CD4-positive, alpha-beta memory T cell (primary cell): ENCODE measurements at regions not wholly inside any gene's neighbourhood (a gene's known extent, or its start where the extent isn't known, plus 50 kb on each side); places are given as distances from the start of the nearest gene placed in this dataset.

ENCODE experiments used
- CTCF ChIA-PET: fragments of 350-600 bp; sonication (Branson Sonifier 250); formaldehyde crosslinking; loops from one replicate; lab custom pipeline; 2021; ENCODE audit warnings: inconsistent platforms; ENCODE audit not compliant: partially characterized antibody; lab: Charles Lee
- POLR2A ChIA-PET: fragments of 350-600 bp; sonication (Branson Sonifier 250); formaldehyde crosslinking; loops from one replicate; lab custom pipeline; 2021; ENCODE audit not compliant: partially characterized antibody; lab: Charles Lee
- DNase-seq, 5 donors: peaks; one replicate each; pipeline versions ENCODE4 v3.0.0 to v3.0.0-alpha.2; 2020 to 2022; ENCODE audit warnings: mixed read lengths in 1 of 5
- H3K27ac ChIP-seq: one replicate; pipeline ENCODE4 v1.7.0; 2013; ENCODE audit warnings: low read depth, low read length
- H3K27me3 ChIP-seq: 2 replicates; pipeline ENCODE4 v1.7.0; 2013; ENCODE audit warnings: mild to moderate bottlenecking, low read length, moderate library complexity; ENCODE audit not compliant: insufficient read depth
- H3K36me3 ChIP-seq: 2 replicates; pipeline ENCODE4 v1.7.0; 2013; ENCODE audit warnings: mild to moderate bottlenecking, low read length, moderate library complexity; ENCODE audit not compliant: insufficient read depth
- H3K4me1 ChIP-seq: 2 replicates; pipeline ENCODE4 v1.7.0; 2013; ENCODE audit warnings: mild to moderate bottlenecking, low read length, moderate library complexity; ENCODE audit not compliant: insufficient read depth
- H3K4me3 ChIP-seq, 2 donors: one replicate each; pipeline ENCODE4 v1.7.0; 2013; ENCODE audit warnings: low read length in 2 of 2, mild to moderate bottlenecking in 1 of 2
- H3K9me3 ChIP-seq, 2 donors: one replicate each; pipeline ENCODE4 v1.7.0; 2013; ENCODE audit warnings: low read length in 2 of 2, control low read depth in 1 of 2; ENCODE audit not compliant: control insufficient read depth in 1 of 2
- H3K27ac Mint-ChIP-seq, 7 donors: one replicate each; pipeline ENCODE4 v1.8.0; 2020 to 2021; ENCODE audit warnings: mixed read lengths in 7 of 7, mild to moderate bottlenecking in 6 of 7, inconsistent platforms in 3 of 7, moderate library complexity in 3 of 7
- H3K27me3 Mint-ChIP-seq, 2 donors: one replicate each; pipeline ENCODE4 v1.8.0; 2020 to 2021; ENCODE audit warnings: mixed read lengths in 2 of 2
- H3K36me3 Mint-ChIP-seq, 2 donors: one replicate each; pipeline ENCODE4 v1.8.0; 2020 to 2021; ENCODE audit warnings: mixed read lengths in 2 of 2, inconsistent platforms in 1 of 2, mild to moderate bottlenecking in 1 of 2
- H3K4me1 Mint-ChIP-seq, 4 donors: one replicate each; pipeline ENCODE4 v1.8.0; 2020 to 2021; ENCODE audit warnings: mixed read lengths in 4 of 4, mild to moderate bottlenecking in 1 of 4
- H3K4me3 Mint-ChIP-seq, 8 donors: one replicate each; pipeline ENCODE4 v1.8.0; 2020 to 2021; ENCODE audit warnings: mixed read lengths in 8 of 8, mild to moderate bottlenecking in 7 of 8, moderate library complexity in 6 of 8, inconsistent platforms in 3 of 8
- H3K9me3 Mint-ChIP-seq, 8 donors: one replicate each; pipeline ENCODE4 v1.8.0; 2020 to 2021; ENCODE audit warnings: mixed read lengths in 8 of 8, mild to moderate bottlenecking in 5 of 8, inconsistent platforms in 3 of 8, moderate library complexity in 1 of 8
- intact Hi-C: fragments of 100-400 bp; cut with micrococcal nuclease; formaldehyde crosslinking; loops from one replicate; pipeline ENCODE4 v1.15.1; 2023

GRCh38 chr9:23615569-23615968, 210.5 kb downstream of the ELAVL2 start:
- Histone ChIP-seq H3K9me3 (no peaks in the 10 kb centered on the region), H3K4me1 (no peaks in the 10 kb centered on the region), H3K36me3 (no peaks in the 10 kb centered on the region), H3K27me3 (no peaks in the 10 kb centered on the region), H3K27ac (no peak overlapping the region), H3K4me3 (no peak overlapping the region)
- H3K4me3 Mint-ChIP-seq, result no peak overlapping the region
- ChIA-PET POLR2A (no interaction called here), CTCF (no interaction called here)
- no peaks in the 10 kb centered on the region for H3K27me3 Mint-ChIP-seq
- DNase-seq, result no peak
- no peak overlapping the region for H3K27ac Mint-ChIP-seq
- intact Hi-C loops, result no loop called here
- H3K4me1 Mint-ChIP-seq, result no peaks in the 10 kb centered on the region
- no peaks in the 10 kb centered on the region for H3K36me3 Mint-ChIP-seq
- peaks cover 0 to 6% (median 0%) of the 10 kb centered on the region in 8 donors for H3K9me3 Mint-ChIP-seq

- Mint-ChIP-seq H3K27ac (no peak overlapping the region), H3K36me3 (no peaks in the 10 kb centered on the region), H3K27me3 (no peaks in the 10 kb centered on the region), H3K9me3 (peaks cover 0 to 8% (median 4%) of the 10 kb centered on the region in 8 donors), H3K4me1 (no peaks in the 10 kb centered on the region), H3K4me3 (no peak overlapping the region)
- H3K4me3 ChIP-seq, result no peak overlapping the region
- CTCF ChIA-PET, result no interaction called here
- H3K27me3 ChIP-seq, result no peaks in the 10 kb centered on the region
- H3K36me3 ChIP-seq, result no peaks in the 10 kb centered on the region
- POLR2A ChIA-PET, result no interaction called here
- no peaks in the 10 kb centered on the region for H3K9me3 ChIP-seq
- no peak overlapping the region for H3K27ac ChIP-seq
- intact Hi-C loops, result no loop called here
- no peak for DNase-seq
- H3K4me1 ChIP-seq, result no peaks in the 10 kb centered on the region
Observed at GRCh38 chr9:23621188-23621587, 204.9 kb downstream of the ELAVL2 start.

GRCh38 chr9:23621924-23622323, 204.1 kb downstream of the ELAVL2 start:
- Histone ChIP-seq H3K4me3 (no peak overlapping the region), H3K27ac (no peak overlapping the region), H3K27me3 (no peaks in the 10 kb centered on the region), H3K4me1 (no peaks in the 10 kb centered on the region), H3K36me3 (no peaks in the 10 kb centered on the region), H3K9me3 (no peaks in the 10 kb centered on the region)
- no peak for DNase-seq
- Mint-ChIP-seq H3K36me3 (no peaks in the 10 kb centered on the region), H3K4me3 (peak overlapping the region in 1 of 8 donors; percentile 6), H3K9me3 (peaks cover 0 to 14% (median 5%) of the 10 kb centered on the region in 8 donors), H3K27me3 (no peaks in the 10 kb centered on the region), H3K27ac (no peak overlapping the region), H3K4me1 (no peaks in the 10 kb centered on the region)
- ChIA-PET CTCF (no interaction called here), POLR2A (no interaction called here)
- intact Hi-C loops, result no loop called here

- peaks cover 0 to 15% (median 5%) of the 10 kb centered on the region in 8 donors for H3K9me3 Mint-ChIP-seq
- Histone ChIP-seq H3K27ac (no peak overlapping the region), H3K4me3 (no peak overlapping the region), H3K27me3 (no peaks in the 10 kb centered on the region), H3K4me1 (no peaks in the 10 kb centered on the region), H3K36me3 (no peaks in the 10 kb centered on the region), H3K9me3 (no peaks in the 10 kb centered on the region)
- CTCF ChIA-PET, result no interaction called here
- H3K27me3 Mint-ChIP-seq, result no peaks in the 10 kb centered on the region
- POLR2A ChIA-PET, result no interaction called here
- no peak for DNase-seq
- H3K4me3 Mint-ChIP-seq, result no peak overlapping the region
- intact Hi-C loops, result no loop called here
- H3K4me1 Mint-ChIP-seq, result no peaks in the 10 kb centered on the region
- H3K36me3 Mint-ChIP-seq, result no peaks in the 10 kb centered on the region
- no peak overlapping the region for H3K27ac Mint-ChIP-seq
Observed at GRCh38 chr9:23622396-23622795, 203.6 kb downstream of the ELAVL2 start.

- no peaks in the 10 kb centered on the region for H3K27me3 Mint-ChIP-seq
- Histone ChIP-seq H3K4me3 (no peak overlapping the region), H3K27me3 (no peaks in the 10 kb centered on the region), H3K27ac (no peak overlapping the region), H3K36me3 (no peaks in the 10 kb centered on the region), H3K9me3 (no peaks in the 10 kb centered on the region), H3K4me1 (no peaks in the 10 kb centered on the region)
- H3K4me3 Mint-ChIP-seq, result no peak overlapping the region
- H3K36me3 Mint-ChIP-seq, result no peaks in the 10 kb centered on the region
- no peak overlapping the region for H3K27ac Mint-ChIP-seq
- no peaks in the 10 kb centered on the region for H3K4me1 Mint-ChIP-seq
- H3K9me3 Mint-ChIP-seq, result peaks cover 0 to 14% (median 4%) of the 10 kb centered on the region in 8 donors
- ChIA-PET CTCF (no interaction called here), POLR2A (no interaction called here)
- intact Hi-C loops, result no loop called here
- DNase-seq, result no peak
Observed at GRCh38 chr9:23630488-23630887, 195.6 kb downstream of the ELAVL2 start.

GRCh38 chr9:23635276-23635675, 190.8 kb downstream of the ELAVL2 start:
- Mint-ChIP-seq H3K4me1 (no peaks in the 10 kb centered on the region), H3K27me3 (no peaks in the 10 kb centered on the region), H3K27ac (no peak overlapping the region), H3K36me3 (no peaks in the 10 kb centered on the region), H3K4me3 (no peak overlapping the region), H3K9me3 (peaks cover 0 to 6% (median 4%) of the 10 kb centered on the region in 8 donors)
- no peaks in the 10 kb centered on the region for H3K4me1 ChIP-seq
- ChIA-PET POLR2A (no interaction called here), CTCF (no interaction called here)
- H3K27me3 ChIP-seq, result no peaks in the 10 kb centered on the region
- intact Hi-C loops, result no loop called here
- no peaks in the 10 kb centered on the region for H3K36me3 ChIP-seq
- H3K27ac ChIP-seq, result no peak overlapping the region
- H3K9me3 ChIP-seq, result no peaks in the 10 kb centered on the region
- no peak for DNase-seq
- no peak overlapping the region for H3K4me3 ChIP-seq

GRCh38 chr9:23636199-23636598, 189.8 kb downstream of the ELAVL2 start:
- intact Hi-C loops, result no loop called here
- H3K4me3 Mint-ChIP-seq, result no peak overlapping the region
- Histone ChIP-seq H3K9me3 (no peaks in the 10 kb centered on the region), H3K4me3 (no peak overlapping the region), H3K4me1 (no peaks in the 10 kb centered on the region), H3K27ac (no peak overlapping the region), H3K36me3 (no peaks in the 10 kb centered on the region), H3K27me3 (no peaks in the 10 kb centered on the region)
- DNase-seq, result no peak
- no peaks in the 10 kb centered on the region for H3K4me1 Mint-ChIP-seq
- H3K27me3 Mint-ChIP-seq, result no peaks in the 10 kb centered on the region
- no peak overlapping the region for H3K27ac Mint-ChIP-seq
- POLR2A ChIA-PET, result no interaction called here
- H3K36me3 Mint-ChIP-seq, result no peaks in the 10 kb centered on the region
- CTCF ChIA-PET, result no interaction called here
- H3K9me3 Mint-ChIP-seq, result peaks cover 0 to 8% (median 4%) of the 10 kb centered on the region in 8 donors

- POLR2A ChIA-PET, result no interaction called here
- CTCF ChIA-PET, result no interaction called here
- Histone ChIP-seq H3K27me3 (no peaks in the 10 kb centered on the region), H3K4me3 (no peak overlapping the region), H3K4me1 (no peaks in the 10 kb centered on the region), H3K27ac (no peak overlapping the region), H3K36me3 (no peaks in the 10 kb centered on the region), H3K9me3 (no peaks in the 10 kb centered on the region)
- peaks cover 0 to 15% (median 4%) of the 10 kb centered on the region in 8 donors for H3K9me3 Mint-ChIP-seq
- H3K27me3 Mint-ChIP-seq, result no peaks in the 10 kb centered on the region
- DNase-seq, result no peak
- no peaks in the 10 kb centered on the region for H3K36me3 Mint-ChIP-seq
- H3K4me3 Mint-ChIP-seq, result no peak overlapping the region
- no peaks in the 10 kb centered on the region for H3K4me1 Mint-ChIP-seq
- H3K27ac Mint-ChIP-seq, result no peak overlapping the region
- intact Hi-C loops, result no loop called here
Observed at GRCh38 chr9:23638011-23638410, 188.0 kb downstream of the ELAVL2 start.
